A549 (cell line): ENCODE measurements at regions not wholly inside any gene's neighbourhood (a gene's known extent, or its start where the extent isn't known, plus 50 kb on each side); places are given as distances from the start of the nearest gene placed in this dataset.

Source experiments
- ATAC-seq, 2 experiments: fragments of 200-7000 bp in 1 of 2; fragments of >200 bp in 1 of 2; cut with Nextera tagmentation in 1 of 2; cut with Tn5 transposase in 1 of 2; 3 replicates each; pipeline versions ENCODE4 v1.8.0 to v1.9.1; 2018 to 2020; ENCODE audit warnings: mild to moderate bottlenecking in 1 of 2, moderate library complexity in 1 of 2
- CTCF ChIA-PET: fragments of 300-600 bp; sonication (Branson Sonifier 250); formaldehyde crosslinking; extraction: SDS; loops from one replicate; lab custom pipeline; 2021; ENCODE audit warnings: antibody characterized with exemption, inconsistent platforms; lab: Yijun Ruan, JAX
- POLR2A ChIA-PET: fragments of 350-600 bp; formaldehyde crosslinking; extraction: SDS; loops from one replicate; lab custom pipeline; 2021; ENCODE audit warnings: antibody characterized with exemption, inconsistent platforms; lab: Yijun Ruan, JAX
- DNase-seq, 2 experiments: peaks; one replicate each; pipeline versions ENCODE4 v3.0.0 to v3.0.0-alpha.2; 2011 to 2016; ENCODE audit warnings: low read depth in 1 of 2, low spot score in 1 of 2
- FAIRE-seq: peaks from 2 replicates; lab custom pipeline; 2011; peaks lifted over from hg19 to GRCh38; lab: Jason Lieb, UNC
- H3K27ac ChIP-seq, 2 experiments: fragments of >200 bp; sonication (Bioruptor Twin); formaldehyde crosslinking; 3 replicates each; pipeline ENCODE4 v1.5.1; 2016 to 2017
- H3K4me1 ChIP-seq: fragments of >200 bp; sonication (Bioruptor Twin); formaldehyde crosslinking; 3 replicates; pipeline ENCODE4 v1.6.1; 2016
- H3K4me2 ChIP-seq: fragments of >200 bp; sonication (Bioruptor Twin); formaldehyde crosslinking; 3 replicates; pipeline ENCODE4 v1.6.1; 2016
- H3K4me3 ChIP-seq: fragments of >200 bp; sonication (Bioruptor Twin); formaldehyde crosslinking; 3 replicates; pipeline ENCODE4 v1.5.1; 2016
- H3K9me3 ChIP-seq: fragments of >200 bp; sonication (Bioruptor Twin); formaldehyde crosslinking; 3 replicates; pipeline ENCODE4 v1.6.1; 2016
- CBX8 ChIP-seq: fragments of 200-600 bp; sonication (generic); IDR thresholded peaks from 2 replicates; pipeline ENCODE4 v1.6.1; 2016
- EHMT2 ChIP-seq: fragments of 200-600 bp; sonication (generic); IDR thresholded peaks from 2 replicates; pipeline ENCODE4 v1.6.1; 2016; ENCODE audit warnings: antibody characterized with exemption, low read depth, mild to moderate bottlenecking, moderate library complexity
- FOSL2 ChIP-seq, 2 experiments: fragments of 450-650 bp in 1 of 2; fragments of >200 bp in 1 of 2; sonication (Bioruptor Twin) in 1 of 2; formaldehyde crosslinking; IDR thresholded peaks; 2 replicates each; pipeline versions ENCODE4 v1.5.0 to v1.6.1; 2016 to 2020; ENCODE audit warnings: mild to moderate bottlenecking in 1 of 2, moderate library complexity in 1 of 2
- HEYL ChIP-seq: fragments of 250-450 bp; sonication (Bioruptor Pico); IDR thresholded peaks from 2 replicates; pipeline ENCODE4 v1.8.0; 2021; ENCODE audit warnings: mild to moderate bottlenecking, moderate library complexity
- JUNB ChIP-seq: fragments of >200 bp; sonication (Bioruptor Twin); formaldehyde crosslinking; IDR thresholded peaks from 2 replicates; pipeline ENCODE4 v1.6.1; 2016
- KDM1A ChIP-seq: fragments of 200-600 bp; sonication (generic); IDR thresholded peaks from 2 replicates; pipeline ENCODE4 v1.6.1; 2016; ENCODE audit warnings: low read depth, mild to moderate bottlenecking
- MAZ ChIP-seq: fragments of 150-350 bp; IDR thresholded peaks from 2 replicates; pipeline ENCODE4 v1.6.1; 2014; ENCODE audit warnings: antibody characterized with exemption, low read depth, low read length, borderline replicate concordance
- MYC ChIP-seq: IDR thresholded peaks from 2 replicates; pipeline ENCODE4 v1.6.1; 2012; ENCODE audit warnings: mild to moderate bottlenecking, inconsistent platforms, low read length, improper control_type of control experiment, borderline replicate concordance
- POLR2A ChIP-seq: IDR thresholded peaks from 2 replicates; pipeline ENCODE4 v1.6.1; 2012; ENCODE audit warnings: mild to moderate bottlenecking, low read length
- POLR2AphosphoS2 ChIP-seq: conservative IDR thresholded peaks from 2 replicates; pipeline ENCODE4 v1.6.1; 2012; ENCODE audit warnings: low read length, improper control_type of control experiment, inconsistent platforms
- REST ChIP-seq: fragments of 200-600 bp; sonication (generic); IDR thresholded peaks from 2 replicates; pipeline ENCODE4 v1.6.1; 2016; ENCODE audit warnings: antibody characterized with exemption, mild to moderate bottlenecking, moderate library complexity
- SMC3 ChIP-seq: fragments of >200 bp; sonication (Bioruptor Twin); formaldehyde crosslinking; IDR thresholded peaks from 3 replicates; pipeline ENCODE4 v1.6.1; 2018; ENCODE audit warnings: inconsistent platforms
- TFCP2L1 ChIP-seq: fragments of 250-450 bp; sonication (Bioruptor Pico); IDR thresholded peaks from 2 replicates; pipeline ENCODE4 v1.5.0; 2021; ENCODE audit warnings: mild to moderate bottlenecking
- TP53 ChIP-seq: fragments of 250-450 bp; sonication (Bioruptor Pico); IDR thresholded peaks from 2 replicates; pipeline ENCODE4 v1.5.0; 2021; ENCODE audit warnings: mild to moderate bottlenecking, moderate library complexity
- ZSCAN20 ChIP-seq: fragments of 250-450 bp; sonication (Bioruptor Pico); IDR thresholded peaks from 2 replicates; pipeline ENCODE4 v1.8.0; 2022; ENCODE audit warnings: mild to moderate bottlenecking, moderate library complexity
- WGBS: methylation state at CpG from one replicate; pipeline ENCODE4 v1.1.6; 2017; ENCODE audit errors: missing lambda C conversion rate; 5-methylcytosine and 5-hydroxymethylcytosine counted together
- TF ChIP-seq, protein P1 (sequence below): fragments of >200 bp; sonication (Bioruptor Twin); formaldehyde crosslinking; IDR thresholded peaks from 3 replicates; pipeline ENCODE4 v1.6.1; 2016

DNA sequence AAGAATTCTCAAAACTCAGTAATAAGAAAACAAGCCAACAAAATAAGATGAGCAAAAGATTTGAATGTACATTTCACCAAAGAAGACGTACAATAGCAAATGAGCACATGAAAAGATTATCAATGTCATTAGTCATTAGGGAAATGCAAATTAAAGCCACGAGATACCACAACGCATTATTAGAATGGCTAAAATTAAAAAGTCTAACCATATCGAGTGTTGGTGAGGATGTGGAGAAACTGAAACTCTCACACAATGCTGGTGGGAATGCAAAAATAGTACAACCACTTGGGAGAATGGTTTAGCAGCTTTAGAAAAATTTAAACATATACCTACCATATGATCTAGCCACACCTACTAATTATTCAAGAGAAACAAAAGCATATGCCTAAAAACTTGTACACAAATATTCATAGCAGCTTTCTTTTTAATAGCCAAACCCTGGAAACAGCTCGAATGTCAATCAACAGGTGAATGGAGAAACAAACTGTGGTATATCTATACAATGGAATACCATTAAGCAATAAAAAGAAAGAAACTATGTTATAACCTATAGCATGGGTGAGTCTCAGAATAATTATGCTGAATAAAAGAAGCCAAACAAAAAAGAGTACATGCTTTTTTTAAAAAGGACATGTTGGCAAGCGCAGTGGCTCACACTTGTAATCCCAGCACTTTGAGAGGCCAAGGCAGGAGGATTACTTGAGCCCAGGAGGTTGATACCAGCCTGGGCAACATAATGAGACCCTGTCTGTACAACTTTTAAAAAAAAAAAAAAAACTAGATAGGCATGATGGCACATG, 103.6 kb downstream of the LITAF start:
- TF ChIP-seq REST (no peak), FOSL2 (IDR thresholded peaks at IDR 0.05) (no peak), FOSL2 (CRISPR knock-in tag; IDR thresholded peaks at IDR 0.05) (no peak)
- TF ChIP-seq, protein P1, sequence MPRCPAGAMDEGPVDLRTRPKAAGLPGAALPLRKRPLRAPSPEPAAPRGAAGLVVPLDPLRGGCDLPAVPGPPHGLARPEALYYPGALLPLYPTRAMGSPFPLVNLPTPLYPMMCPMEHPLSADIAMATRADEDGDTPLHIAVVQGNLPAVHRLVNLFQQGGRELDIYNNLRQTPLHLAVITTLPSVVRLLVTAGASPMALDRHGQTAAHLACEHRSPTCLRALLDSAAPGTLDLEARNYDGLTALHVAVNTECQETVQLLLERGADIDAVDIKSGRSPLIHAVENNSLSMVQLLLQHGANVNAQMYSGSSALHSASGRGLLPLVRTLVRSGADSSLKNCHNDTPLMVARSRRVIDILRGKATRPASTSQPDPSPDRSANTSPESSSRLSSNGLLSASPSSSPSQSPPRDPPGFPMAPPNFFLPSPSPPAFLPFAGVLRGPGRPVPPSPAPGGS, result no peak
- TF ChIP-seq, all 56 proteins: peak for 0
- Histone ChIP-seq H3K27ac (no peak overlapping the region), H3K4me2 (no peak overlapping the region), H3K9me3 (peaks cover 6% of the 10 kb centered on the region; the same call in 1 of the 3 replicates), H3K4me1 (no peaks in the 10 kb centered on the region), H3K4me3 (no peak overlapping the region)
- FAIRE-seq (no peak), DNase-seq (no peak), ATAC-seq (no peak)
- POLR2A ChIA-PET, result no interaction called here
- CTCF ChIA-PET, result interaction anchor here (1.7 kb wide), 1 partner anchor 76 kb away, joined by 6 read pairs; no protein-coding TSS in a partner anchor
- 47% methylated on average over 6 of the region's 6 CpGs for WGBS

GRCh38 chr16:11484691-11485258, 101.9 kb downstream of the LITAF start:
- ATAC-seq (no peak), DNase-seq (no peak), FAIRE-seq (no peak)
- no peak for TF ChIP-seq CBX8
- no peak for TF ChIP-seq ZSCAN20 (CRISPR knock-in tag)
- no peak for TF ChIP-seq POLR2A
- no peak for TF ChIP-seq TFCP2L1
- no peak for TF ChIP-seq HEYL (CRISPR knock-in tag)
- no peak for TF ChIP-seq JUNB
- Histone ChIP-seq H3K4me3 (no peak overlapping the region), H3K4me2 (no peak overlapping the region), H3K4me1 (no peaks in the 10 kb centered on the region), H3K27ac (no peak overlapping the region), H3K9me3 (peaks cover 6% of the 10 kb centered on the region; the same call in 1 of the 3 replicates)
- CTCF ChIA-PET, result interaction anchor here (1.5 kb wide), 1 partner anchor 10 kb away, joined by 4 read pairs; no protein-coding TSS in a partner anchor
- 43% methylated on average over 8 of the region's 8 CpGs for WGBS
- POLR2A ChIA-PET, result no interaction called here

- no peak overlapping the region for H3K4me3 ChIP-seq
- peaks cover 10% of the 10 kb centered on the region for H3K9me3 ChIP-seq
- CTCF ChIA-PET, result no interaction called here
- POLR2A ChIA-PET, result no interaction called here
- no peak for FAIRE-seq
- no peak for DNase-seq
- no peak for ATAC-seq
- TF ChIP-seq, protein P1, result no peak
- no peak for TF ChIP-seq MYC
- no peak for TF ChIP-seq MAZ
- TF ChIP-seq EHMT2, result no peak
- TF ChIP-seq SMC3, result no peak
- no peak for TF ChIP-seq KDM1A
- TF ChIP-seq POLR2AphosphoS2, result no peak
- no peak for TF ChIP-seq TP53 (CRISPR knock-in tag)
- no peak for TF ChIP-seq JUNB
- H3K27ac ChIP-seq, result no peak overlapping the region
- H3K4me1 ChIP-seq, result no peaks in the 10 kb centered on the region
- H3K4me2 ChIP-seq, result no peak overlapping the region
Measured at GRCh38 chr16:11485676-11486075, 101.0 kb downstream of the LITAF start.
